SKM-1 (cell line): ENCODE measurements at regions not wholly inside any gene's neighbourhood (a gene's known extent, or its start where the extent isn't known, plus 50 kb on each side); places are given as distances from the start of the nearest gene placed in this dataset.

Experiments
- DNase-seq: peaks from one replicate; lab custom pipeline; 2025; ENCODE audit not compliant: unreplicated experiment; lab: John Stamatoyannopoulos, UW

DNA sequence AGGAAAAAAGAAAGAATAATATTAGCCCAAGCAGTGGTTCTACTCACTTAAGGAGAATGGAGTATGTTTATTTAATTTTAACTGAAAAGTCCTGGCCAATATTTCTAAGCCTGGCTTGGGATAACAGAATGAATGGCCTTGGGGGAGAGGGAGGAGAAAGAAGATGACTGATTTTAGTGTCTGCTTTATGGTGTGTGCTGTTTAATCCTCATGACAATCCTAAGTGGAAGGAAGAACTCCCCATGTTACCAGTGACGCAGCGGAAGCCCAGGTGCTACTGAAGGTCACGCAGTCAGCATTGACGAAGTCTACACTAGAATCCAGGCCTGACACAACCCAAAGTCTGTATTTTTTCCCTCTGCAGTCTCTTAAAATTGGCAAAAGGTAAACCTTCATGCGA is 50.5 kb downstream of the PALM2AKAP2 start:
- DNase-seq: no peak

DNA sequence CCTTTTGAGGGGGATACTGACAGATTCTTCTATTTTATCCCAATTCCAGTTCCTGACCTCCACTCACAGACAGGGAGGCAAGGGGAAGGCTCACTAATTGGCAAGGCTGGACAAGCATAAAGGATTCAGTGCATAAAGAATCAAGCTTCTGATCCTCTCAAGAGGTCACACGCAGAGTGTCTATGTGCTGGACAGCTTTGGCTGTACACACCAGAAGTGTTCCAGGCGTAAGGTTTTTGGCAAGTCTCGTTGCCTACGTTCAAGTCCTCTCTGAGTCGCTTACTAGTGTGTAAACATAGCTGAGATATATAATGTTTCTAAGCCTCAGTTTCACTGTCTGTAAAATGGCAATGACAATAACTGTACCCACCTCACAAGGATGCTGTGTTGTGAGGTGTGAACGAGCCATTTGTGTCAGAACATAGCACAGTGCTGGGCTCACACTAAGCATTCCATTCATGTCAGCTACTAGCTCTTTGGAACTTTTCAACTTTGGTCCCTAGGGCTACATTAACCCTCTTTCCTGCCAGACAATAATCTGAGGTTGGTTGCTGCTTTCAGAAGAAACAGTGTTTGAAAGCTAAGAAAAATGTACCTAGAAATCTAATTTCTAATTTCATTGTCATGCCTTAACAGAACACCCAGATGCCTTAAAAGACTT is 52.1 kb downstream of the PALM2AKAP2 start:
- no peak for DNase-seq

DNA sequence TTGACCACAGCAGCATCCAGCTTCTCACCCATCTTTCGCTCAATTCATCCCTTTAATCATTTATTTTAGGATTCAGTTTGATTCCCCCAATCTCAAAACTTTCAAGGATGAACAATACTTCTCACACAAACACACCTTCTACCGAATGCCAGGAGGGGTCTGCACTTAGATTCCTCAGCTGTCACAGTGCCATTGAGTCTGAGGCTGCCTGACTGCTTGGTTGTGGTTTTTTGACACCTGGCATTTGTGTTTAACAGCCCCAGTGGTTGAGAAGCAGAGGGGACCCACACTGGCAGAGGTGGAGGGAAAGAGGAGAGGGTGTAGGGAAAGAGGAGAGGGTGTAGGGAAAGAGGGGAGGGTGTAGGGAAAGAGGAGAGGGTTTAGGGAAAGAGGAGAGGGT is 54.9 kb downstream of the PALM2AKAP2 start:
- DNase-seq: no peak

DNA sequence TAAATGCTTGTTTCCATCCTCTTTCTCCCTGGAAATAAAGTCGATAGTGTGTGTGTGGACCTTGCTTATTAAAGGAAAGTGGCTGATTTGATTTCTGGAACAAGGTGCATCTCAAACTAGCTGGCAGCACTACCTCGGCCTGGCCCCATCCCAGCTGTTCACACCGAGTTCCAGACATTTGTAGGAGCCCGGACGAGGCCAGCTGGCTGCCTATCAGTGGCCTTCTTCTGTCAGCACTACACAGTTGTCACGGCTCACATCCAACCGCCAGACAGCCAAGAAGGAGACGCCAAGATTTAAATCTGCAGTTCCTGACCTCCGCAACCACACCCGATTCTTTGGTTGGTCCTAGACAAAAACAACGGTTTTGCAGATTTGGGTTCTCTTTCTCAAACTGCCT is 63.6 kb downstream of the PALM2AKAP2 start:
- no peak for DNase-seq

DNA sequence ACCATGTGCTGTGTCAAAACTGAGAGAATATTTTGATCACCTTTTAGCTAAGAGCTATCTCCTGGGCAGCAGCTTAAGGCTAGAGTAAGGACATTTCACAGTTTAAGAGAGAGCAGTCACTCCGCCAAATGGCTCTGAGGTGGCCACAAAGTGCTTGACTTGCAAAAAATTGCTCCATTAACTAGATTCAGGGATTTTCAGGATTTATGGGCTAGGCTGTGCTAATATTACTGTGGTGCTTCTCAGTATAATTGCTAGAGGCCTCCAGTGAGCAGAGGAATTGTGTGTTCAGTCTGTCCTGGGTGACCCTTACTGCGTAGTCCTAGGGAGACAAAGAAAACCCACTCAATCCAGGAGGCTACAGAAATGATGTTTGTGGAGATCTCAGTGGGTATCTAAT is 65.2 kb downstream of the PALM2AKAP2 start:
- no peak for DNase-seq

DNA sequence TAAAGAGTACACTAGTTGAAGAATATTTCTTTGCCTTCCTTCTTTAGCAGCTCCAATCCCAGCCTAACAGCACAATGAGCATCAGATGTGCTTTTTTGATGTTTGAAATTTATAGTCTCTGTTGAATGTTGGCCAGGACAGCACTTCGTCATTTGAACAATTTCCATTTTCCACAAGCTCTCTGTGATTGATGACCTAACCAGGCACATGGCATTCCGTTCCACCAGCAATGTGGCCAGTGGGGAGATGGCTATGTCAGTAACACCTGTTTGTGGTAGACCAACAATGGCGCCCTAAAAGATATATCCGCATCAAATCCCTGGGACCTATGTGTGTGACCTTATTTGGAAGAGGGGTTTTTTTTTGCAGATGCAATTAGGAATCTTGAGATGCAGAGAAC is 66.8 kb downstream of the PALM2AKAP2 start:
- DNase-seq: no peak

DNA sequence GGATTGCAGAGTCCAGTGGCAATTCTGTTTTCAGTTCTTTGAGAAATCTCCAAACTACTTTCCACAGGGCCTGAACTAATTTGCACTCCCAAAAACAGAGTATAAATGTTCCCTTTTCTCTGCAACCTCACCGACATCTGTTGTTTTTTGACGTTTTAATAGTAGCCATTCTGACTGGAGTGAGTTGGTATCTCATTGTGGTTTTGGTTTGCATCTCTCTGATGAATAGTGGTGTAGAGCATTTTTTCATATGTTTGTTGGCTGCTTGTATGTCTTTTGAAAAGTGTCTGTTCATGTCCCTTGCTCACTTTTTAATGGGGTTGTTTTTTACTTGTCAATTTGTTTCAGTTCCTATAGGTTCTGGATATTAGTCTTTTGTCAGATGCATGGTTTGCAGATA is 72.6 kb downstream of the PALM2AKAP2 start:
- DNase-seq: no peak

DNA sequence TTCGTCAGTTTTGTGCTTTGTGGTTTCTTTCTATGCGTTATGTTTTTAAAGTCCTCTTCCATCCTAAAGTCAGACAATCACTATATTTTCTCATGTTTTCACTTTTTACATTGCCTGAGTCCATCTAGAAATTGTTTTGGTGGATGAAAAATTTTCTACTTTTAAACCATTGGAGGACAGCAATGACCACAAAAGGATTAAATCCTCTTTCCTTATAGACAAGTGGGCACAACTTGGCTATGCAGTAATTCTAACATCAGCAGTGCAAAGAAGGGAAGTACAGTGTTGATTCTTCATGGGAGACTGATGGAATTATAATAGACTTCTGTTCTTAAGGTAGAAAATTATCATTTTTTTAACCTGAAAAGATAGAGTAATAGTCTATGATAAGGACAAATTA is 75.5 kb downstream of the PALM2AKAP2 start:
- DNase-seq: no peak

DNA sequence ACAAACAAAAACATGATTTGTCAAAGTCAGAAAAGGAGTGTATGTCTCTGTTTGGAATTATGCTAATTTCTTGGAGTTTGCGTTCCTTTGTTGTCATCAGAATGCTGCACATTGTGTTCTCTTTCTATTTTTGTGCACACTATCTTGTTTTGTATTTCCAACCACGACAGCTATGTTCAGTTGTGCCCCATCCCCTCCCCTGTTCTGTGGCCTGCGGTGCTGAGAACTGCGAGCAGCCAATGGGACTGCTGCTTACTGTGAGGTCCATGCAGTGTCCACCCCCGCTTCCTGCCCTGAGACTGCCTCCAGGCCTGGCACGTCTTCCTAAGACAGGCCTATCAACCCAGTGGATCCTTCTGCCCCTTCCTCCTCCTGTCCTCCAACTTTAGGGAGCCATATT is 76.8 kb downstream of the PALM2AKAP2 start:
- no peak for DNase-seq

DNA sequence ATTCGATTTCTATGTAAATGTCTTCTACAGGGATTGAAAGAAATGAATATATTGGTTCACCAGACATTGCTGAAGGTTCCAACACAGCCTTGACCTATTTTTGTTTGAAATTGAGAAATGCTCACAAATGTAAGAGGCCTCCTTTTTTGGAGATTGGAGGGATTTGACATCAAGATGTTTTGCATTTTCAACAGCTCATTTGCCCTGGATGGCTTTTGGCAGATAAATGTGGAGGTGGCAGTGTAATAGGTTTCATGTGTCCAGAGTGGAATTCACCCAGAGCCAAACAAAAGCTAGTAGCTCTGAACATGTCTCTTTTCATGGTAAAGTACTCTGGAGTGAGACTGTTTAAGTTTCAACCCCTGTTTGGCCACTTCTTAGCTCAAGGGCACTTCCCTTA is 77.3 kb downstream of the PALM2AKAP2 start:
- DNase-seq: no peak

DNA sequence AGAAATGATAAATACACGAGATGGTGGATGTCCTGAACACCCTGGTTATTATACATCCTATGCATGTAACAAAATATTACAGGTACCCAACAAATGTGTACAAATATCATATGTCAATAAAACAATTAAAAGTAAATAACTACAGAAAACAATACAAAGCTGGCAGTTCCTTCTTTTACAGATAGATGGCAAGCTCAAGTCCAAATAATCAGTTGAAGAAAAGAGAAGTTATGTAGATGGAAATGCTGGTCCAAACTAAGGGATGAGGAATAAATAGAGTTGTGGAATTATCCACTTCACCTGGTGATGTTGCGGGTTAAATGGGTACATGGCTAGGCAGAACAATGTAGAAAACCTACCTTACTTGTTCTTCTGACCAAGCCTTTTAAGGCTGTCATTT is 79.4 kb downstream of the PALM2AKAP2 start:
- no peak for DNase-seq

DNA sequence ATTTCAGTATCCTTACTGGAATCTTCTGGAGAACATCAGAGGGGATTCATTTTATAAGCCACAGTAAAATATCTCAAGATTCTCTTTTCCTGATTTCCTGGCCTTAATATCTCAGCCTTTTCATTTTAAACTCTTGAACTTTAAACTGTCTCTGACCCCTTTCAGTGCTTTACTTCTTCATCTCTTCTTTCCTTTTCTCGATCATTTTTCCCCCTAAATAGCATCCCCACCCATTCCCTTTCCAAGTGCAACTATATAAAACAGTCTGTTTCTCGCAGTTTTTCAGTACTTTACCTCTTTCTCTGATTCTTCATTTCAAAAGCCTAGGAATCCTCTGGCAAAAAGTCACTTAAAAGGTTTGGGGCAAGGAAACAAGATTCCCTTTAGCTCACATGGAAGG is 80.5 kb downstream of the PALM2AKAP2 start:
- DNase-seq: no peak

DNA sequence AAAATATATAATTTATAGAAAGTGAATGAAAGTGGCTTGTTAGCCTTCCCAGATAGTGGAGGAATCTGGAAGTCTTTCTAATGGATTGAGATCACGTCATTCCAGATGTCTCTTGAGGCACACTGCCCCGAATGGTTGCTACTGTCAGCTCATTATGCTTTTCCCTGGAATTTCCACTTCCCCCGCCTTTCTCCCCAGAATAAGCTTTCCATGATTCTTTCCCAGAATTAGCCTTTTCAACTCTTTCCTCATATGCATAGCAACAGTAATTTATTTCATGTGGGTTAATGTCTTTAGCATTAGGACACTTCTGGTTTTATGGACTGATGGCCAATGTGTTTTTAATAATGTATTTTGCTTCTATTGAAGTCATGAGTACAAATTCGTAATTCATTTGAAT is 81.5 kb downstream of the PALM2AKAP2 start:
- no peak for DNase-seq

DNA sequence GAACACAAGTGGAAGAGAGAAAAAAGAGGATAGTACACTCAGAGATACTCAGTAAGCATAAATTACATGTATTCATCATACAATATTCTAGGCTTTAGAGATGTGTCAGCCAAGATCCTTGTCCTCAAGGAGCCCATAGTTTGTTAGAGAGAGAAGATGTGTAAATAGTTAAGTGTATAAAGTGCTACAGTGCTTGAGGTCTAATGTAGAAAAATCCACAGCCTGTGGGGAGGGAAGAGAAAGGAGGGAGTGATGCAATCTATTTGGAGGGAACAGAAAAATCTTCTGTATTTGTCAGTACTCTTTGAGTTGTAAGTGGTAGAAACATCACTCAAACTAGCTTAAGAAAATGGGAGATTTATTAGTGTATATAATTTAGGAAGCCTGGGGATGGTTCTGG is 81.9 kb downstream of the PALM2AKAP2 start:
- DNase-seq: no peak

DNA sequence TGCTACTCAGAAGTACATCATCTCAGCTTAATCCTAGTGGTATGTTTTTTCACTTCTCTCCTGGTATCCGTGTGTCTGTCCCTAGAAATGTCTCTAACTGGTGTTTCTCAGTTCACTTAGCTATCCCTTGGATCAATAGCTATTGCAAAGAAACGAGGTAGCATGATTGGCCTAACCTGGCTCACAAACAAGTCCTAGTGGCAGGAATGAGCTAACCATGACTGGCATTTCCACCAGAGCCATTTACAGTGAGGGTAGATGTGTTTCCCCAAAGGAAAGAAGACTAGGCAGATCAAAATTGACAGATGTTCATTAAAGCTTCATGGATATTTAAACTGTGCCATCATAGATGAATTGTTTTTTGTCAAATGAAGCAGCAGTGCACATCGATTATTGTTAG is 82.5 kb downstream of the PALM2AKAP2 start:
- DNase-seq: no peak

DNA sequence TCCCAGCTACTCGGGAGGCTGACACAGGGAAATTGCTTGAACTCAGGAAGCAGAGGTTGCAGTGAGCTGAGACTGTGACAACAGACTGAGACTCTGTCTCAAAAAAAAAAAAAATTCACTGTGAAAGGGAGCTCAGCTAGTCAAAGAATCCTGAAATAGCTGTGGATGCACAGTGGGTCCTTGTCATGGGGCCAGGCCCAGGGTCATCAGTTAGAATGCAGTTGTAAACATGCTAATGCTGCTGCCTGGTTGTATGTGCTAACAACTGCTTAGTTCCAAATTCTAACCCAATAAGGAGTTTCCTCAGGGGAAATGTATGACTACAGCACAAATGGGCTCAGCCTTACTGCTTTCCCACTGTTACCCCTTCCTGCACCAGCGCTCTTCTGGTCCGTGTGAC is 84.0 kb downstream of the PALM2AKAP2 start:
- DNase-seq: no peak

DNA sequence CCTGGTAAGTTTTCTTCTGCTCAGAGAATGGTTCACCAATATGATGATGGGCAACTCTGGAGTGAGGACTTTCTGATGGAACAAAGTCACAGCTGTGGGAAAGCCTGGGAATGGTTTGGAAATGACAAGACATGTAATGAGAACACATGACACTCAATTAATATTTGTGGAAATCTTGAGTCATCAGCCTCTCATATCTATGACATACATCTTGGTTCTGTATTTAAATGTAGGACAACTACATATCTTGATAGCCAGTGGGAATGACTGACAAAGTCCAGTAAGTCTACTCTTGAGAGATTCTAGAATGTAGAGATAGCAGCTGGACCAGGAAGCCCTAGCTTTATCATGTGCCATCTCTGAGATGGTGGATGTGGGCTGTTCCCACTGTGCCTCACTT is 85.5 kb downstream of the PALM2AKAP2 start:
- DNase-seq: no peak

DNA sequence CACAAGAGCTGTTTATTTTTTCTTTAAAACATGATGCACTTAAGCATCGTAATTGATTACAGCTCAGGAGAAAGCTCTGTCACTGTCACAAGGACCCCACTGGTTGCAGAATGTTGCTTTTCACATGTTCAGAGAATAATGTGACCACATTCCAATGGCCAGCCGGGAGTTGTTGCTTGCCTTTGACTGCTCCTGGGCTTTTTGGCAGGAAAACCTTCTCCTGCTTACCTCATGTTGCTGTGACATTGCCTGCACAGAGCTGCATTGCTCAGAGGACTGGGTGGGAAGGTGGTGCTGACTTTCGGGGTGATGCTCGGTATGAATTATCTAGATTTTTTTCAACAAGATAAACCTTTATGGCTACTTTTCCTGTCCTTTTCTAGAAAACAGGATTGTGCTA is 88.2 kb downstream of the PALM2AKAP2 start:
- no peak for DNase-seq

DNA sequence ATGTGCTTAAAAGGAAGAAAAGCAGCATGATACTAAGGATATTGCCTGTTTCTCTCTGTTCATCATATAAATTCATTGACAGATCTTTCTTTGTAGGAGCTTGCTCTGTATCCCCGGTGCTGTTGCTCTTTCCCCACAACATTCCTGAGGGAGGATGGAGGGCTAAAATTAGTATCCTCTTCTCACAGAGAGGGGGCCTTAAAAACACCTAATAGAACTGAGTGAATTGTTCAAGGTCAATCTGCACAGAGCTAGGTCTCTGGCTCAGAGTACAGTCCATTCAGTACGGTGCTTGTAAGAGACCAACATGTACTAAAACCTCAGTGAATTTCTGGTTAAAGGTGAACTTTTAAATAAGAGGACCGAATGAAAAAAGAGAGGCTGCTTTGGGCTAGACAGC is 88.7 kb downstream of the PALM2AKAP2 start:
- DNase-seq: no peak

DNA sequence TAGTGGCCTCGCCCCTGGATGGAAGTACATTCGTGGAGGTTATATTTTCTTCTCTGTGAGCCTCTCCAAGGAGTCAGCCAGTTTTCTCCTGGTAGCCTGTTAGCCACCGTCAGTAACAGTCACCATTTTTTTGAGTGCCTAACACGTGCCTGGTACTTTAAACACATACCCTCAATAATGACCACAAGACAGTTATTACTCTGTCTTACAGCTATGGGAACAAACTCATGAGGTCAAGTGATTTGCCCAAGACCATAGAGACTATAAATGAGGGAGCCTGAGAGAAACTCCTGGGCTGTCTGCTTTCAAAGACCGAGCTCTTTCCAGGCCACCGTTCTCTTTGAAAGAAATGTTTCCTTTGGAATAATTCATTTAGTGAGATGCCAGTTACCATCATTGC is 90.4 kb downstream of the PALM2AKAP2 start:
- DNase-seq: no peak

DNA sequence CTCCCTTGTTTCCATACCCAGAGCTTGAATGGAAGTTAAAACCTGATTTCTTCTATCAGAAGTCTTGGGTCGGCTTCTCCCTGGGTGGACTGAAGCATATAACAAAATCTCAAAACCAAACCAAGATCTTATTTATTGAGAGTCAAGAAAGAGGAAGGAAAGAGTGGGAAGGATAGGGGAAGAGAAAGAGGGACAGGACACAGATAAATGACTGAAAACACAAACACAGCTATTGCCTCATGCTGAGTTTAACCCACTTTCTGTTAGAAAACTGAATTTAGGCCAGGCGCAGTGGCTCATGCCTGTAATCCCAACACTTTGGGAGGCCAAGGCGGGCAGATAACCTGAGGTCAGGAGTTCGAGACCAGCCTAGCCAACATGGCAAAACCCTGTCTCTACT is 92.9 kb downstream of the PALM2AKAP2 start:
- DNase-seq: no peak

DNA sequence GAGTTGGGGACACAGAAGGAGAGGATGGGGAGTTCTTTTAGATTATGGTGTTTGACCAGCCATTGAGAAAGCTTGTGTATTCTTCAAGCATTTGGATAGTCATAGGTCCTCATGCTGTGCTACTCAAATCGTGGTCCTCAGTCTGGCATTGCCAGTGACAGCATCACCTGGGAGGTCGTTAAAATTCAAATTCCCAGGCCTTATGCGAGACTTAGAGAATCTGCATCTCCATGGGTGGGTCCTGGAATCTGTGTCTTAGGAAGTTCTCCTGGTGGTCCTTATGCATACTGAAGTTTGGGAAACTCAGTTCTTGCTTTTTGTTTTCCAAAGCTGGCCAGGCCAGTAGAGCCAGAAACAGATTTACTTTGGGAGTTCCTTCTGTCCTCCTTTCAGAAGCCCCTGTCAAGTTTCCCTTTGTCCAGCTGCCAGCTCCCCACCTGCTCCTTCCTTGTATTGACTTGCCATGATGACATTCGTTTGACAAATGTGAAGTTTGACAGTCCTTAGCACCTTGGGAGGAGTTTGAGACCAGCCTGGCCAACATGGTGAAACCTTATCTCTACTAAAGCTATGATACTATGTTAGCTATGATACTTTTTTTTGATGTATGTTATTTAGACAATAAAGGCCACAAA is 95.6 kb downstream of the PALM2AKAP2 start:
- no peak for DNase-seq
